ENCODE measurements at regions not wholly inside any gene's neighbourhood (a gene's known extent, or its start where the extent isn't known, plus 50 kb on each side); places are given as distances from the start of the nearest gene placed in this dataset.
A peak's percentile ranks its signal among the peaks of the same experiment; 100 is the strongest.

DNA sequence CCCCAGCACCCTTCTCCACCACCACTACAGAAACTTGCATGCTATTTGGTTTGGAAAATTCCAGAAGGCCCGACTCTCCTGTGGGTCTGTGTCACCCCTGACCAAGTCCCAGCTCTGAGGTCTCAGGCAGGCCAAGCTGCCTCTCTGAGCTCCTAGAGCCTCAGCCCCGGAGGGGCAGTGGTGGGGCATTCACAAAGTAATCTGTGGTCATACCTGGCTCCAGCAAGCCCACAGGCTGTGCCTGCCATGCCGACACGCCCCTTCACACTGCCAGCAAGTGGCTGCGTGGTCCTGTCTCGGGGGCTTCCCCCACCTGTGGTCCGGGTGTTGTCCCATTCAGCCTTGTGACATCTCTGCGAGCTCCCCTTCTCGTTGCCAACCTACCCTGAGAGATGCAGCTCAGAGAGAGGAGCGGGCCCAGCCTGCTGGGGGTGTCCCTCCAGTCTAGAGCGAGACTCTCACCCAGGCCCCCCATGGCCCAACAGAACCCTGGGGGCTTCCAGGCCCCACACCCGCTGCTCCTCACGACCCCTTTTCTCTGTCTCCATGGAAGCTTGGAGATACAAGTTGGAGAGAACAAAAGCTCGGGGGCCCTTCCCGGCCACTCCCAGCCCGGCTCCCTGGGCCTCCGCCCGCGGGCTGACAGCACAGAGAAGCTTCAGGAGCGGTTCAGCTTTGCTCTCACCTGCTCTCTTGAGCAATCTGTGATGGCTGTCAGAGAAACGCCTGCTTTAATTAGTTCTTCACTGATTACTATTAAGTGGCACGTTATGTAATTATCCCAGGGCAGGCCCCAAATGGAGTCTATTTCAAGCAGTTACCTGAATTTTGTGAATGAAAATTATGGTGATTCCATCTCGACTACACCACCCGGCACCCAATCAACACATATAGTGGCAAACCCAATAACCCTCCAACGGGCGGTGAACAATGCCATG, 147.7 kb upstream of the PHACTR3 start:
- H2BK15ac ChIP-seq (ENCODE audit: low read depth, low read length), result no peak overlapping the region
- H3K27me3 ChIP-seq (ENCODE audit: insufficient read depth, low read length), result no peaks in the 10 kb centered on the region; the same call in 1 of the 2 replicates
- H4K8ac ChIP-seq (replicated peaks; ENCODE audit: insufficient read length, low read depth, low read length), result no peak overlapping the region
- H3K27ac ChIP-seq (ENCODE audit: insufficient read length, low read depth, low read length), result no peak overlapping the region
- H3K14ac ChIP-seq (ENCODE audit: insufficient read depth, low read length), result no peak overlapping the region; the same call in 1 of the 2 replicates
- H2BK5ac ChIP-seq (ENCODE audit: insufficient read length, low read length), result no peak overlapping the region
- Mint-ChIP-seq H3K36me3 (ENCODE audit: insufficient read depth in 1 of 3, low read depth in 3 of 3) (no peaks in the 10 kb centered on the region), H3K4me3 (no peak overlapping the region), H3K27me3 (ENCODE audit: low read depth) (peaks cover 9% of the 10 kb centered on the region), H3K9me3 (no peaks in the 10 kb centered on the region; a peak in 1 of 5 replicates), H3K27ac (peak overlapping the region in 1 of 3 experiments; percentile 31; a peak in 1 of 7 replicates), H3K4me1 (peaks cover 18 to 24% of the 10 kb centered on the region in 2 experiments)
- no peak overlapping the region for H2BK120ac ChIP-seq (ENCODE audit: low read depth, low read length, poor library complexity, severe bottlenecking)
- H3K9ac ChIP-seq (ENCODE audit: extremely low read depth, insufficient read length, low read length), result no peak overlapping the region
- no peaks in the 10 kb centered on the region for H3K9me3 ChIP-seq (ENCODE audit: control insufficient read depth, low read depth, low read length)
- no peak for DNase-seq
- H3K79me2 ChIP-seq (ENCODE audit: insufficient read depth, low read length), result no peaks in the 10 kb centered on the region
- H3K23me2 ChIP-seq (ENCODE audit: insufficient read length, low read depth, low read length, poor library complexity, severe bottlenecking), result no peaks in the 10 kb centered on the region
- H3K79me1 ChIP-seq (ENCODE audit: insufficient read depth, low read depth, low read length, poor library complexity, severe bottlenecking), result no peaks in the 10 kb centered on the region
- H2AK5ac ChIP-seq (ENCODE audit: insufficient read length, low read length), result no peak overlapping the region
- no peak overlapping the region for H3K4ac ChIP-seq (ENCODE audit: low read depth, low read length)
- H2AFZ ChIP-seq (ENCODE audit: low read length), result no peak overlapping the region
- no peaks in the 10 kb centered on the region for H4K20me1 ChIP-seq (ENCODE audit: control insufficient read depth, insufficient read depth, insufficient read length)
- H2BK20ac ChIP-seq (ENCODE audit: low read depth, low read length, poor library complexity, severe bottlenecking), result no peak overlapping the region
- H3K4me2 ChIP-seq (ENCODE audit: insufficient read depth, insufficient read length, low read length), result no peak overlapping the region
- no peak overlapping the region for H3K23ac ChIP-seq (ENCODE audit: insufficient read length, low read depth, low read length)
- TF ChIP-seq, protein P1, sequence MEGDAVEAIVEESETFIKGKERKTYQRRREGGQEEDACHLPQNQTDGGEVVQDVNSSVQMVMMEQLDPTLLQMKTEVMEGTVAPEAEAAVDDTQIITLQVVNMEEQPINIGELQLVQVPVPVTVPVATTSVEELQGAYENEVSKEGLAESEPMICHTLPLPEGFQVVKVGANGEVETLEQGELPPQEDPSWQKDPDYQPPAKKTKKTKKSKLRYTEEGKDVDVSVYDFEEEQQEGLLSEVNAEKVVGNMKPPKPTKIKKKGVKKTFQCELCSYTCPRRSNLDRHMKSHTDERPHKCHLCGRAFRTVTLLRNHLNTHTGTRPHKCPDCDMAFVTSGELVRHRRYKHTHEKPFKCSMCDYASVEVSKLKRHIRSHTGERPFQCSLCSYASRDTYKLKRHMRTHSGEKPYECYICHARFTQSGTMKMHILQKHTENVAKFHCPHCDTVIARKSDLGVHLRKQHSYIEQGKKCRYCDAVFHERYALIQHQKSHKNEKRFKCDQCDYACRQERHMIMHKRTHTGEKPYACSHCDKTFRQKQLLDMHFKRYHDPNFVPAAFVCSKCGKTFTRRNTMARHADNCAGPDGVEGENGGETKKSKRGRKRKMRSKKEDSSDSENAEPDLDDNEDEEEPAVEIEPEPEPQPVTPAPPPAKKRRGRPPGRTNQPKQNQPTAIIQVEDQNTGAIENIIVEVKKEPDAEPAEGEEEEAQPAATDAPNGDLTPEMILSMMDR (conservative IDR thresholded peaks at IDR 0.05), result no peak
- H3K56ac ChIP-seq (ENCODE audit: insufficient read length, low read depth, low read length), result no peak overlapping the region
- H4K5ac ChIP-seq (ENCODE audit: insufficient read length, low read depth, low read length), result no peak overlapping the region
- H3K4me1 ChIP-seq (ENCODE audit: insufficient read depth, low read length), result no peaks in the 10 kb centered on the region
- H2BK12ac ChIP-seq (ENCODE audit: insufficient read length, low read depth, low read length), result no peak overlapping the region
- no peak overlapping the region for H4K91ac ChIP-seq (ENCODE audit: insufficient read length, low read depth, low read length)
- no peak overlapping the region for H3K18ac ChIP-seq (ENCODE audit: insufficient read length, low read depth, low read length)
- no peak overlapping the region for H3T11ph ChIP-seq (ENCODE audit: low read length)
- WGBS (ENCODE audit: extremely low coverage, insufficient read length, low lambda C conversion rate), result no CpG with 5 or more reads among the region's 26 CpGs

Data from H9 (cell line).